ENCODE measurements at regions not wholly inside any gene's neighbourhood (a gene's known extent, or its start where the extent isn't known, plus 50 kb on each side); places are given as distances from the start of the nearest gene placed in this dataset.
"Not testable (repeated sequence)": the region's sequence is repeated elsewhere in the genome, so short reads cannot be mapped to it uniquely, and the experiment has no call there.

DNA sequence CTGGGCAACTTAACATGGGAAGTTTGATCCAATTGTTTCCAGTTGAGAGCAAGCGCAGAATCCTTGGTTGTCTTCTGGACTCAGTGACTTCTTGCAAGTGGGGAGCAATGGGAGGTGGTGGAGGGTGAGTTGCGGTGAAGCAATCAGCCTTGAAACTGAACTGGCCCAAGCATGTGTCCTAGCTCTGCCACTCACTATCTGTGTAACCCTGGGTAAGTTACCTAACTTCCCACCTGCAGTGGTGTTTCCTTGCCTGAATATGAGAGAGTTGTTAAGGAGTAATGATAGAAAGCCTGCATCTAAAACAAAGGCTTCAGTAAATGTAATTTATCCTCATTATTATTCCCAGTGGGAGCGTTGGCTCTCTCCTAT, 132.5 kb upstream of the NFIA start:
- H3K4me3 ChIP-seq (ENCODE audit: insufficient read depth, low read depth, low read length) = no peak overlapping the region
- DNase-seq = no peak
- H3K27me3 ChIP-seq (ENCODE audit: control insufficient read depth, insufficient read depth, low read length) = no peaks in the 10 kb centered on the region
- no peaks in the 10 kb centered on the region for H3K36me3 ChIP-seq (replicated peaks; ENCODE audit: control insufficient read depth, insufficient read depth, low read length)

DNA sequence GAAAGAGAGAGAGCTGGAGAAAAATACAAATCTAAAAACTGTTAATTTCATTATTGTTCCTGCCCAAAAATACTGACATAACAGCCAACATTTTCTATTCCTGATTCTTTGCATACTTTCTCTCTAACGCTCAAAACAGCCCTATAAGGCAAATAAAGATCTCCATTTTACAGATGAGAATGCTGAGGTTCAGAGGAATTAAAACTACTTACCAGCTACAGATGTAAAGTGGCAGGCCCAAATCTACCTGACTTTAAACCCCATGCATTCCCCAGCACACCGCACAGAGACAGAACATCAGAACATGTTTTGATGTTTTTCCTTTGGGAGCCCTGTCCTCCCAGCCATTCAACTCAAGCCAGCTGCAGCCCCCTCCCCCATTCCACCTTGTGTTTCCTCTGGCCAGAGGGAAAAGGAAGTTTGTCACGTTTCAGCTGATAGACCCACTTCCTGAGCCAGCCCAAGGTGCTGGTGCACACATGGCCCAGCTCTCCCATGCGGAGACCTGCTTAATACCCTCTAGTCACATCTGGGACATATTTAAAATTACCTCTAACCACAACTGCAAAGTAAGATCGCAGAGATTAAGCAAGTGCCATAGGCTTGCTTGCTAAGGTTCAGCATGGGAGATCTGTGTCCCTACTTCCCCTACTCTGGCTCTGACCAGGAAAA, 133.1 kb upstream of the NFIA start:
- H3K27me3 ChIP-seq (ENCODE audit: control insufficient read depth, insufficient read depth, low read length) = no peaks in the 10 kb centered on the region
- no peaks in the 10 kb centered on the region for H3K36me3 ChIP-seq (replicated peaks; ENCODE audit: control insufficient read depth, insufficient read depth, low read length)
- no peak for DNase-seq
- H3K4me3 ChIP-seq (ENCODE audit: insufficient read depth, low read depth, low read length) = no peak overlapping the region

DNA sequence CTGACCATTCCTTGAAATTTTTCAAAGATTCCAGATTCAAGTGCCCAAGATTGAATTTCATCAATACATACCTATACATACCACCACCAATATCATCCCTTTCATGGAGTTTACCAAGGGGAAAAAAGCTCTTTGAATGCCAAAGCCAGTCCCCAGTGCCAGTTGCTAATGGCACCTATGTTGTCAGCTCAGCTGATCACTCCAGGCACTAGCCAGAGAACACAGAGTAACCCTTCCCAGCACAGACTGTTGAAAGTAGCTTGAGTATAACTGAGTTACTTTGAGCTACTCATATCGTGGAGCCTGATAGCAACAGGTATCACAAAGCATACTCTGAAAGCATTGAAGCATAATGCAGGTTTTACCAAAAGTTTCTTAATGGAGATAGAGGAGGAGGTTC, 133.9 kb upstream of the NFIA start:
- Histone ChIP-seq H3K36me3 (replicated peaks; ENCODE audit: control insufficient read depth, insufficient read depth, low read length) (no peaks in the 10 kb centered on the region), H3K27me3 (ENCODE audit: control insufficient read depth, insufficient read depth, low read length) (no peaks in the 10 kb centered on the region), H3K4me3 (ENCODE audit: insufficient read depth, low read depth, low read length) (no peak overlapping the region)
- DNase-seq = no peak

DNA sequence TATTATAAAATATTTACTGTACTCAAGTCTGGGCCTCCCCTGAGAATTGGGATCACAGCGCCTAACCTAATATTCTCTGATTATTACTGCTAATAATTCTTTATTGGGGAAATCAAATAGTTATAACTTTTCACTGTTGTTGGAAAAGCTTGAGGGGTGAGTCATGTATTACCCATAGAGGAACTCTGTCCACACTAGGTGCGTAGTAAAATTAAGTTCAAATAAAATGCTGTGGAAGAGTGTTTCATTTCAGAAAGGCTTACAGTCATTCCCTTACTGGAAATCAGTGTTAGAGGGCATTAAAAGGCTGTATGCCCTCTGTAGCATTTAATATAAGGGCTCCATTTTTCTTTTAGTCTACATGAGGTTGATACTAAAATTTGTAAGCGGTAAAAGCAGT, 135.0 kb upstream of the NFIA start:
- no peak for DNase-seq
- Histone ChIP-seq H3K36me3 (replicated peaks; ENCODE audit: control insufficient read depth, insufficient read depth, low read length) (no peaks in the 10 kb centered on the region), H3K4me3 (ENCODE audit: insufficient read depth, low read depth, low read length) (no peak overlapping the region), H3K27me3 (ENCODE audit: control insufficient read depth, insufficient read depth, low read length) (no peaks in the 10 kb centered on the region)

DNA sequence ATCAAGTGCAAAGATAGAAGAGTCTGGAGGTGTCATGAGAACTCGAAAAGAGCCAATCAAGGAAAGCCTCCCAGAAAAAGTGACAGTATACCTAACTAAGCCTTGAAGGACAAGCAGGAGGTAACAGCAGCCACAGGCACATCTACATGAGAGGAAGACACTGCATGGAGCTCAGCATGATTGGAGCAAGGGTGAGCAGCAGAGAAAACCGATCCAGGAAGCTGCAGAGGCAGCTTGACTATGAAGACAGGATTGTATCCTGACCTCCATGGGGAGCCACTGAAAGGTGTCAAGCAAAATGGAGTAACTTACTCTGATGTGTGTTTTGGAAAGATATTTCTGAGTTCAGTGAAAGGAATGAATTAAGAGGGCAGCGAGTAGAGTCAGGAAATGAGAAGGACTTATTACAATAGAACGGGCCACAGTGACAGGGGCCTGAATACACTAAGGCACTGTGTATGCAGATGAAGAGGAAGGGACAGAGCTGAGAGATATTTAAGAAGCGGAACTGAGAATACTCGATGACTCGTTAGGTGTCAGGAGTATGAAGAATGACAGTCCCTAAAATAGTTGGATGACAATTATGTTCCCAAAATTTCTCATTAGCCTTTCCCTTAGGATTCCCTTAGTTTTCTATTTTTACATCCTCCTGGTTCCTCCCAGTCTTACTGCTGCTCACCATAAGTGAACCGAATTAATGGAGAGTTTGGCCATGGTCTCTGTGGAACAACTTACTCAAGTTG, 139.3 kb upstream of the NFIA start:
- DNase-seq = no peak
- Histone ChIP-seq H3K27me3 (ENCODE audit: control insufficient read depth, insufficient read depth, low read length) (no peaks in the 10 kb centered on the region), H3K36me3 (replicated peaks; ENCODE audit: control insufficient read depth, insufficient read depth, low read length) (no peaks in the 10 kb centered on the region), H3K4me3 (ENCODE audit: insufficient read depth, low read depth, low read length) (no peak overlapping the region)

DNA sequence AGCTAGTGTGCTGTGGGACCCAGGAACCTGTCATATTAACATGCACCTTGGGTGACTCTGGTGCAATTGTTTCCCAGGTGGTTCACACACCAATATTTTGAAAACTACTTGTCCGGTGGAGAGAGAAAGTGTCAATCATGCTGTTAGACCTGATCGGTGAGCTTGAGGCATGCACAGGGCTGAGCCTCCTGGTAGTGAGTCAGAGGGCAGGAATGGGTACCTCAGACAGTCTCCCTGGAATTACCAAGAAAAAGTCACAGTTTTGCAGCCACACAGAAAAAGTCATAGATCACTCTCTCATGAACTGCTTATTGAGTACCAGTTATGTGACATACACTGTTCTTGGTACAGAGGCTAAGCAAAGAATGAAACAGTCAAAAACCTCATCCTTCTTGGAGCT, 140.1 kb upstream of the NFIA start:
- Histone ChIP-seq H3K27me3 (ENCODE audit: control insufficient read depth, insufficient read depth, low read length) (no peaks in the 10 kb centered on the region), H3K4me3 (ENCODE audit: insufficient read depth, low read depth, low read length) (no peak overlapping the region), H3K36me3 (replicated peaks; ENCODE audit: control insufficient read depth, insufficient read depth, low read length) (no peaks in the 10 kb centered on the region)
- DNase-seq = no peak

DNA sequence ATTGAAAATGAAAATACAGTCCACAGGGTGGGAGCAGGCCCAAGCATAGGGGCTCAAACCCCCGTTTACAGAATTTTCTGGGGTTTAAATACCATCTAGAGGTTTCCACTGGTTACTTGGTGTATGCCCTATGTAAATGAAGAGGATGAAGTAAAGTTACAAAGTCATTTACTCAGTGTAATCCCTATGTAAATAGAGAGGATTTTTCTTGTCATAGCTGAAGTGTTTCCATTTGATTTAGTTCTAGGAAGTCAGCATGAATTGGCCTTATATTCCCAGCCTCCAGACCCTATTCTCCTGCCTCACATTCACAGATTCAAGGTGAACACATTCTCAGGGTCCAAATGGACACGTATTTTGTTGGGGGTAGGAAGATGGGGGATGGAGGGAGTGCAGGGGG, 141.7 kb upstream of the NFIA start:
- H3K36me3 ChIP-seq (replicated peaks; ENCODE audit: control insufficient read depth, insufficient read depth, low read length); H3K4me3 ChIP-seq (ENCODE audit: insufficient read depth, low read depth, low read length); DNase-seq; H3K27me3 ChIP-seq (ENCODE audit: control insufficient read depth, insufficient read depth, low read length): not testable (repeated sequence)

DNA sequence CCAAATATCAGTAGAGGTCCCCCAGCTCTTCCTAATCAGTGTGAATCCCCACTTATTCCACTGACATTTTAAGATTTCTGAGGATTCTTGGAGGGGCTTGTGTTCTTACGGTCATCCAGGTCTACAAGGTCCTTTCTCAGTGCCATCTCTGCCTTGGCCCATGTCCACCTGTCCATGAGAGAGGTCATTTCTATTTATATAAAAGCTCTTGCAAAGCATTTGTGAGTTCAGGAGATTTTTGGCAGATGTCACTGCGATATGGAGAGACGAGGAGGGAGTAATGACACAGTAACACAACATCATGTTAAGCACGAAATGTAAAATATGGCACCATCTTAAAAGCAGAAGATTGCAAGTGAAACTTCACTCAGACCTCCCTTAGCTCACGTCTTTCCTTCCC, 144.6 kb upstream of the NFIA start:
- no peaks in the 10 kb centered on the region for H3K27me3 ChIP-seq (ENCODE audit: control insufficient read depth, insufficient read depth, low read length)
- H3K36me3 ChIP-seq (replicated peaks; ENCODE audit: control insufficient read depth, insufficient read depth, low read length) = no peaks in the 10 kb centered on the region
- H3K4me3 ChIP-seq (ENCODE audit: insufficient read depth, low read depth, low read length) = no peak overlapping the region
- DNase-seq = no peak

DNA sequence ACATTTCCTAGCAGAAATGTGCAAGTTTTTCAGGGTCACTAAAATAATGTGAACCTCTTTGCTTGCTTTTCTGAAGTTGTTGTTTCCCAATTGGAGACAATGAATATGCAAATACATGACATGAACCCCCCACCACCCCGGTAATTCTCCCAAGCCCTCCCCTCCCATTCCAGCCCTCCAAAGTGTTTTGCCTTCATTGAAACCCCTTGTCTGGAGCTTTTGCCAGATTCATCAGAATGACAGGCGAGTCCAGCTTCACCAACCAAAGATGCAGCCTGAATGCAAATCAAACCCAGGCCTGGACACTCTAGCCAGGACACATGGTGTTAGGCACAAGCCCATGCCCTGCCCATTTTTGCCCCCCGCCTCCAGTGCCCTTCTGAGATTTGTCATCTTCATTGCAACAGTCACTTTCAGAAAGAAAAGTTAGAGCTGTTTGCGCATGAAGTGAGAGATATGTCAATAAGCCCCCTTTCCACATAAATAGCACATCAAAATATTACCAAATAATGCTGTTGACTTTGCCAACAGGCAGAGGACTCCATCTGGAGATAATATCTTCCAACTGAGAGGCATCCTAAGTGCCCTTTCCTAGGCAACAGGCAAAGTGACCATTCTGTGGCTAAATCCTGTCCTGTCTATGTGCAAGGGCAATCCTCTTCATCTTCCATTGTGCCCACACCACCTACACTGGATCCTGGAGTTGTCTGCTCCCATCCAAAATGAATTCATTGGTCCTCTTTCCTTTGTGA, 145.6 kb upstream of the NFIA start:
- Histone ChIP-seq H3K4me3 (ENCODE audit: insufficient read depth, low read depth, low read length) (no peak overlapping the region), H3K27me3 (ENCODE audit: control insufficient read depth, insufficient read depth, low read length) (no peaks in the 10 kb centered on the region), H3K36me3 (replicated peaks; ENCODE audit: control insufficient read depth, insufficient read depth, low read length) (no peaks in the 10 kb centered on the region)
- DNase-seq = no peak

DNA sequence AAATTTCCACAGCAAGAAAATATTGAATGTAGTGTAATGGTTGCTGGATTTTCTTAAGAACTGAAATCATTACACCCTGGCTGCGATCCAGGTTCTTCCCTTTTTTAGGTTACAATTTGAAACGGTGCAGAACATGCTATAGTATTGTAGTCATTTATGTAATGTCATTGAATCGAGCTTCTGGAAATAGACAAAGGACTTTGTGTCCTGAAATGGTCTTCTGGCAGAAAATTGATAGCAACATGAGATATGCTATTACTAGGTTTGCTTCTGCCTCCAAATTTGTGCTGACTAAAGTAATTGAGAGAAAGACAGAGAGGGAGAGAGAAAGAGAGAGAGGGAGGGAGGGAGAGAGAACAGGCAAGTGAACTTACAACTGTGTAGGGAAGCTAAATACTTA, 146.2 kb upstream of the NFIA start:
- H3K27me3 ChIP-seq (ENCODE audit: control insufficient read depth, insufficient read depth, low read length) = no peaks in the 10 kb centered on the region
- H3K4me3 ChIP-seq (ENCODE audit: insufficient read depth, low read depth, low read length) = no peak overlapping the region

DNA sequence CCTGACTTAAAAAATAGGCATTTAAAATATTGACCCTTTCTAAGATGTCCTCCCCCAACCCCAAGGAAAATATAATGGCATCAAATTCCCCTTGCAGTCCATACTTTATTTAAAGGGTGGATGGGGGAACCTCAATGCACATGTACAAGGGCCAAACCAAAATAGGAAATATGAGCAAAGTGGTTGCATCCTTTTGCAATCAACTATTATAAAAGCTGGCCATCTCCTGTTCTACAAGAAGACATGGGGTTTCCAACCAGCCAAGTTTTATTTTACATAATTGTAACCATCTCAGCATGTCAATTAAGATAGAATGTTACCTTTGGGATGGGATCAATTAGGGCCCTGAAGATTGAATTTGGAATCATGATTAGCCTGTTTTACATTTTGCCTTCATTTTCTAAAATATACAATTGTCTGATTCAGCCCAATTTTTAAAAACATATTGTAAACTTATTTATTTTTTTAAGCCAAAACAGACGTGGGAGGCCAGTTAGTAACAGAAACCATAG, 146.7 kb upstream of the NFIA start:
- no peaks in the 10 kb centered on the region for H3K27me3 ChIP-seq (ENCODE audit: control insufficient read depth, insufficient read depth, low read length)
- H3K36me3 ChIP-seq (replicated peaks; ENCODE audit: control insufficient read depth, insufficient read depth, low read length) = no peaks in the 10 kb centered on the region
- no peak overlapping the region for H3K4me3 ChIP-seq (ENCODE audit: insufficient read depth, low read depth, low read length)
- no peak for DNase-seq

More for the DNA sequence above, 146.2 kb upstream of the NFIA start:
- no peaks in the 10 kb centered on the region for H3K36me3 ChIP-seq (replicated peaks; ENCODE audit: control insufficient read depth, insufficient read depth, low read length)
- no peak for DNase-seq

DNA sequence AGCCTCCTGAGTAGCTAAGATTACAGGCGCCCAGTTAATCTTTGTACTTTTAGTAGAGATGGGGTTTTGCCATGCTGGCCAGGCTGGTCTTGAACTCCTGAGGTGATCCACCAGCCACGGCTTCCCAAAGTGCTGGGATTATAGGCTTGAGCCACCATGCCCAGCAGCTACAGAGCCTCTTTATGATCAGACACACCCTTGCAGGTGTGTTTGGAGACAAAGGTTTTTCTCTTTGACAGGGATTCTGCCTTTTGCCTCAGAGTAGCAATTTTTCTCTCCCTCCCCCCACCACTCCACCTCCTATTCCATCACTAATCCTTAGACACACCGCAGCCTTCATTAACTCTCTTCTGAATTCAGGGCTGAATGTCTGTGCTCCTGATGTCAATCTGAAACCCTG, 152.2 kb upstream of the NFIA start:
- H3K27me3 ChIP-seq (ENCODE audit: control insufficient read depth, insufficient read depth, low read length) = no peaks in the 10 kb centered on the region

DNA sequence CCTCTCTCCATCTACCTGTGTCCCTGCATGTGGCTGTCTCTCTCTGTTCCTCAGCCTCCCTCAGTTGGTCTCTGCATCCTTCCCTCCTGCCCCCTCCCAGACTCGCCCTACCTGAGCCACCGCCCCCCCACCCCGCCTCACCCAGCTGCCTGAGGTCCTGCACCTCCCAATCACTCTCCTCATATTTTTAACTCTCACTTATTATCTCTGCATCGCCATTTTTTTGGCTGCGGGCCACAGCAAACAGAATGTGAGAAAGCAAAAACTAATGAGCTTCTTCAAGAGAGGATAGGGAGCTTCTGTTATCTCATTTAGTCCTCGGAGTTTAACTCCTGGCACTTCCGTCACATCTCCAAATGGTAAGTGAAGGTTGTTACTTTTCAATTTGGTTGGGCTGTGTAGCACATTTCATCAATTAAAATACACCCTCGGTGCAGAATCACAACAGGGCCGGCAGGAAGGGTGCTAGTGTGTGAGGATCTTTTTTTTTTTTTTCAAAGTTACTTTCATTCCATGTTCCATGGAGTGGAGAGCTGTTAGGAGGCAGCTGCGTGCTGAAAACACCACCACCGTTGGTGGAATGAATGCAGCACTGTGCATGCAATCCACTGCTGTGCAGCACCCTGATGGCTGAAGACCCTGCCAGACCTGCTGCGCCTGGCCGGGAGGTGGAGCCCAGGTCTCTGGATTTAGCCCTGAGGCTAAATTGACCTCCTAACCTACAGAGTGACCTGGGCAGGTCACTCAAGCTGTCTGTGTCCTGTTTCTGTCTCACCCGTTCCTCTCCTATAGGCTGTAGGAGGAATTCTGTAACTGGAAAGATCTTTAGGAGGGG, 157.2 kb upstream of the NFIA start:
- DNase-seq = peak; percentile 24
- H3K27me3 ChIP-seq (ENCODE audit: control insufficient read depth, insufficient read depth, low read length) = no peaks in the 10 kb centered on the region; the same call in 1 of the 2 replicates
- H3K36me3 ChIP-seq (replicated peaks; ENCODE audit: control insufficient read depth, insufficient read depth, low read length) = no peaks in the 10 kb centered on the region

More for the DNA sequence above, 152.2 kb upstream of the NFIA start:
- H3K36me3 ChIP-seq (replicated peaks; ENCODE audit: control insufficient read depth, insufficient read depth, low read length) = no peaks in the 10 kb centered on the region
- no peak overlapping the region for H3K4me3 ChIP-seq (ENCODE audit: insufficient read depth, low read depth, low read length)
- DNase-seq = no peak

DNA sequence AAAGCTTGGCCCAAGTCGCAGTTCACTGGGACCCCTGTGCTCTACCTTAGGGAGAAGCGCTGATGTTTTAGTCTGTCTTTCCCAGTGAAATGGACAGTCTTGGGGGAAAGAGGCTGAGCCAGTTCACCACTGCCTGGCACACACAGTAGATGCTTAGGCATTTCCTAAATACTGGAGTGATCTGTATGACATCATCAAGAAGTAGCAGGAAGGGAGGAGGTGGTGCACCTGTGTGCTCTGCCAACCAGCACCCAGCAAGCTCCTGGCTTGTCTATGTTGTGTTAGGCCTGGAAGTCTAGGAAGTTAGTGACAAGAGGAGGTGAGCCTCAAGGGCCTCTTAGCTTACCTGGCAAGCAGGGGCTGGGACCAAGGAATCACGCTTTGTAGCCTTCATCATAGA, 158.2 kb upstream of the NFIA start:
- no peaks in the 10 kb centered on the region; the same call in 1 of the 2 replicates for H3K27me3 ChIP-seq (ENCODE audit: control insufficient read depth, insufficient read depth, low read length)

More for the DNA sequence above, 157.2 kb upstream of the NFIA start:
- H3K4me3 ChIP-seq (ENCODE audit: insufficient read depth, low read depth, low read length) = no peak overlapping the region

More for the DNA sequence above, 158.2 kb upstream of the NFIA start:
- DNase-seq = no peak
- Histone ChIP-seq H3K4me3 (ENCODE audit: insufficient read depth, low read depth, low read length) (no peak overlapping the region), H3K36me3 (replicated peaks; ENCODE audit: control insufficient read depth, insufficient read depth, low read length) (no peaks in the 10 kb centered on the region)

Measured in H7 (cell line).